ENCODE measurements at regions not wholly inside any gene's neighbourhood (a gene's known extent, or its start where the extent isn't known, plus 50 kb on each side); places are given as distances from the start of the nearest gene placed in this dataset.

DNA sequence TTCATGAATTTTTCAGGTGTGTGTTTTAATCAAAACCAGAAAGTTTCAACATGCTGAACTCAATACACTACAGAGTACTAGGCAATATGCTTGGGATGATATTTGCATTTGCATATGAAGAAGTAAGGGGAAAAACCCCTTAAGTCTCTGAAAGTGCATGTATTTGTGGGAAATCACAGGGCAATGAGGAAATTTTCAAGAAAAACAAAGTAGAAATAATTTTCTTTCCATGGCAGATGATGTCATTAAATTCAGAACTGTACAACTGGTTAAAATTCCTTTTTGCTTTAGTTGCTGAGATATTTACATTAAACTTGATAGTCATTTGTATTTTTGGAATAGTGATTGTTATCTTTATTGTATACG, 294.0 kb upstream of the TBC1D5 start:
- no peak overlapping the region for H3K27ac Mint-ChIP-seq (ENCODE audit: unreplicated experiment)
- TF ChIP-seq CTCF (conservative IDR thresholded peaks at IDR 0.05), result no peak
- no peak overlapping the region for H3K4me3 Mint-ChIP-seq
- H3K36me3 Mint-ChIP-seq (ENCODE audit: low read depth), result peaks cover 7% of the 10 kb centered on the region
- DNase-seq (ENCODE audit: low read depth, low spot score), result no peak
- peaks cover 17% of the 10 kb centered on the region for H3K4me1 Mint-ChIP-seq
- peaks cover 7% of the 10 kb centered on the region for H3K9me3 Mint-ChIP-seq
- no peaks in the 10 kb centered on the region for H3K27me3 Mint-ChIP-seq (ENCODE audit: low read depth)

DNA sequence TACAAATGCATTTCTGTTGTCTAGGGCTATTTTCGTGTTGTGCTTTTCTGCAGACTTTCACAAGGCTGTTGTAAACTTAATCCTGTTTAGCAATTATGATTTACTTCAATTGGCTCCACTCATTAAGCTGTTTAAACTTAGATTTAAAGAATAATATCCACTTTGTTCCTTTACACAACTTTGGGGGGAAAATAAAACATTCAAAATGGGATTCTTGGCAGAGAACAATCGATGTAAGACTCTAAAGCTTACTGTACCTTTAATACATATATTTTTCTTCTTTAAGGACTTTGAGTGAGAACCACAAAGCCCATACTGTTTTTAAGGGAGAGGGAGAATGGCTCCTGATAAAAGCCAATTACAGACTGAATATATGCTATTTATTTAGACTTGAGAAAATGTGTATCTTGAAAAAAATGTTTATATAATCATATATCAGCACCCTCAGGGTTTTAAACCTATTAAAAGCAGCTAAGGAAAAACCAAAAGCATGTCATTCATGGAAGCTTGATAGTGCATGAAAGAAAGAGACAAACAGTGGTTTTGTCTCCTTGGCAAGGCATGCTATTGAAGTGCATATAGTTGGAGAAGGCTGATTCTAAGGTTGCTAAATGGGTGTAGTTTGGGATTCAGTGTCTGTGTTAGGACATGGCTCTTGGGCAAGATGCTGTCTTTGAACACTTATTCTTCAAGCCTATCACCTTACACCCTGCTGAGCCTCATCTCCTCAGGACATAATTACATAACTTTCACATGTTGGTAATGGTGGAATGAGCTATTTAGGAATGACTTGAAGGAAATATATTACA, 293.4 kb upstream of the TBC1D5 start:
- peaks cover 1% of the 10 kb centered on the region for H3K9me3 Mint-ChIP-seq
- no peak for TF ChIP-seq CTCF (conservative IDR thresholded peaks at IDR 0.05)
- H3K4me1 Mint-ChIP-seq, result peaks cover 17% of the 10 kb centered on the region
- no peak for DNase-seq (ENCODE audit: low read depth, low spot score)
- no peak overlapping the region for H3K27ac Mint-ChIP-seq (ENCODE audit: unreplicated experiment)
- H3K36me3 Mint-ChIP-seq (ENCODE audit: low read depth), result peaks cover 1% of the 10 kb centered on the region
- no peak overlapping the region for H3K4me3 Mint-ChIP-seq
- no peaks in the 10 kb centered on the region for H3K27me3 Mint-ChIP-seq (ENCODE audit: low read depth)

DNA sequence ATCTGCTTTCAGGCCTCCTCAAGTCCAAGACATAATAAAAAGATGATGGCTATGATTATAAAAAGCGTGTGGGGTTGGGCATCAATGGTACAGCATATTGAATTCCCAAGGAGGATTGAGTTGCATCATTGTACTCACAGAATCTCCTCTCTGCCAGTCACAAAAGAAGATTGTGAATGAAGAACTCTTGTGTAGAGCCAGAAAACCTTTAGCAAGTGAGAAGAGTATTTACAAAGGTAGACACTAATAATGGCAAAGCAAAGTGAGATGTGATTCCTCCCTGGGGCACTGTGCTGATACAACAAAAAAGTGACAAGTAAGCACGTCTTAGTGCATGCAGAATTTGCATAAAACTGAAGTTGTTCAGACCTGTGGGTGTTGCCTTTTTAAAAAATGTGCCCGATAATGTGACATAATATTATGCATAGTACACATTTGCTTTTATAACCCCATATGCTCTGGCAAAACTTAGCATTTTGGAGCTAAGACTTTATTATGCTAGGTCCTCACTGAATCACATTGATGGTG, 291.2 kb upstream of the TBC1D5 start:
- no peak for TF ChIP-seq CTCF (conservative IDR thresholded peaks at IDR 0.05)
- Mint-ChIP-seq H3K36me3 (ENCODE audit: low read depth) (peaks cover 2% of the 10 kb centered on the region), H3K27ac (ENCODE audit: unreplicated experiment) (no peak overlapping the region), H3K4me3 (no peak overlapping the region), H3K27me3 (ENCODE audit: low read depth) (no peaks in the 10 kb centered on the region), H3K4me1 (peaks cover 17% of the 10 kb centered on the region), H3K9me3 (no peaks in the 10 kb centered on the region)
- DNase-seq (ENCODE audit: low read depth, low spot score), result no peak

GRCh38 chr3:18030371-18030870, 288.0 kb upstream of the TBC1D5 start:
- Mint-ChIP-seq H3K9me3 (peaks cover 5% of the 10 kb centered on the region), H3K27ac (ENCODE audit: unreplicated experiment) (no peak overlapping the region), H3K4me3 (no peak overlapping the region), H3K27me3 (ENCODE audit: low read depth) (no peaks in the 10 kb centered on the region), H3K4me1 (peaks cover 13% of the 10 kb centered on the region), H3K36me3 (ENCODE audit: low read depth) (peaks cover 11% of the 10 kb centered on the region)
- no peak for DNase-seq (ENCODE audit: low read depth, low spot score)
- TF ChIP-seq CTCF (conservative IDR thresholded peaks at IDR 0.05), result no peak

DNA sequence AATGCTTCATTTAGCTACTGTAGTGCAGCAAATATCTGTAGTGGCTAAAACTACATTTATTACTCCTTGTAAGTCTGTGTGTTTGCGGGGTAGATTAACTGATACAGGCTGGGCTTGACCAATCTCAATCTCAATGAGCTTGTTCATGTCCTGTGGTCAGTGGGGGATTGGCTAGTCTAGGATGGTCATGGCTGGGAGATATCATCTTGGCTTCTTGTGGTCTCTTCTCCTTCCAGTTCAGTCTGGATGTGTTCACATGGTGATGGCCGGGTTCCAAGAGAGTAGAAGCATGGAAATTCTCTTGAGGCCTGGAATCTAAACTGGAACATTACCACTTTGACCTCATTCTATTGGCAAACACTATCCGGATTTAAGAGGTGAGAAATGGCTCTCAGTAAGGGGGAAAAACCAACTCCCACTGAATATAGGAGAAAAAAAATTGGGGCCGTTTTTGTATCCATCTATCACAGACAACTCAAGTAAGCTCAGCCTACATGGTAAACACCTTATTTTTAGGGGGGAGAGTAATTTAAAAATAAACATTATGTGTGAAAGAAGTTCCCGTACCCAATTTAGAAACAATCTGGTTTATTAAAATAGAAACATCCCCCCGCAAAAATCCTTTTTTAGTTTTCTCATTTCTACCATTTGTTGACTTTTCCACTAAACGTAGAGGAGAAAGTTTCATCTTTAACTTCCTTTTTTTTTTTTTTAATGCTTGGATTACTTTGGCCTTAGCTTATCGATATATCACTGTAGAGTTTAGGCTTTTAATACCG, 284.9 kb upstream of the TBC1D5 start:
- peaks cover 5% of the 10 kb centered on the region for H3K9me3 Mint-ChIP-seq
- no peak for DNase-seq (ENCODE audit: low read depth, low spot score)
- peaks cover 5% of the 10 kb centered on the region for H3K4me1 Mint-ChIP-seq
- H3K27me3 Mint-ChIP-seq (ENCODE audit: low read depth), result no peaks in the 10 kb centered on the region
- no peak overlapping the region for H3K4me3 Mint-ChIP-seq
- TF ChIP-seq CTCF (conservative IDR thresholded peaks at IDR 0.05), result no peak
- H3K27ac Mint-ChIP-seq (ENCODE audit: unreplicated experiment), result no peak overlapping the region
- peaks cover 14% of the 10 kb centered on the region for H3K36me3 Mint-ChIP-seq (ENCODE audit: low read depth)
